Inferior parietal cortex (tissue), 1 donor: ENCODE measurements at regions not wholly inside any gene's neighbourhood (a gene's known extent, or its start where the extent isn't known, plus 50 kb on each side); places are given as distances from the start of the nearest gene placed in this dataset.

Source experiments
- DNase-seq: peaks from one replicate; pipeline ENCODE4 v3.0.0-alpha.2; 2016; ENCODE audit errors: extremely low spot score

DNA sequence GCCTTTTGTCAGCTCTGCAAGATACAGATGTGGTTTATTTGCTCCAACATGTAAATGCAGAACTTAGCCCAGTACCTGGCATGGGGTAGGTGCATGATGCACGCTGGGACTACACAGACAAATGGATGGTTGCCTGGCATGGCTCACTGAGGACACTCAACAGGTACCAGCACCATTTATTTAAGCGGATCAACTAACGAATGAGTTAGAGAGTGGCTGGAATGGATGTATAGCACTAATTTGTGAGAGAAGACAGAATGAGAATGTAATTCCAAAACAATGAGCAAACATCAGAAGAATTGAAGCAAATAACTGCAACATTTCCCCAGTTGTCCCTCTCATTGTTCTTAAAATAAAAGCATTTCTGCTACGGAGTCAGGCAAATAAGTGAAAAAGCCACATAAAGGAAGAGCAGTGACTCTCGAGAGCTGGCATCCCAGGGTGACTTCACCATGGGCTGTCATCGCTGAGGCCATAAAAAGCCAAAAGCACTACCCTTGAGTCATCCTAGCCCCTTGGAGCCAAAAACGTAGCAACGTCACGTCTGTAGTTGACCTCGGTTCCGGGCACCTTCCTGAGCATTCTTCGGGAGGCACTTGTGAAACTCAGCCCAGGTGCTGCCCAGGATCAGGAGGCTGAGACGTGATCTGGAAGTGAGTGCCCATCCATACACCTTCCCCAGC lies 290.3 kb downstream of the NSG2 start:
- DNase-seq, result no peak

DNA sequence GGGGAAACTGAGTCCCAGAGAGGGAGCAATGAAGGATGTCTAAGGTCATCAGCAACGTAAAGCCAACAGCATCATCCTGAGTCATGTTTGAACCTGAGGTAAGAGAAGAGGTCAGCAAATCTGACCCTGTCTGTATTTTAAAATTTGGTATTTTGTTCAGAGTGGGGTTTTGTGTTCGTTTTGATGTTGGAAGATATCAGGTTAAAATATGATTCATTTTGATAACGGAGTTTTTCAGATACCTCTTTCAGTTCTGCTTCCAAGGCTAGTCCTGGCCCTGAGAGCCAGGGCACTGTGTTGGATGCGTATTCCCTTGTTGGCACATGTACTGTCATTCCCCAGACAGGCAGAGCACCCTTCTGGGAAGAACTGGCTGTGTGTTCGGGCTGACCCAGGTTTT lies 291.0 kb downstream of the NSG2 start:
- no peak for DNase-seq

DNA sequence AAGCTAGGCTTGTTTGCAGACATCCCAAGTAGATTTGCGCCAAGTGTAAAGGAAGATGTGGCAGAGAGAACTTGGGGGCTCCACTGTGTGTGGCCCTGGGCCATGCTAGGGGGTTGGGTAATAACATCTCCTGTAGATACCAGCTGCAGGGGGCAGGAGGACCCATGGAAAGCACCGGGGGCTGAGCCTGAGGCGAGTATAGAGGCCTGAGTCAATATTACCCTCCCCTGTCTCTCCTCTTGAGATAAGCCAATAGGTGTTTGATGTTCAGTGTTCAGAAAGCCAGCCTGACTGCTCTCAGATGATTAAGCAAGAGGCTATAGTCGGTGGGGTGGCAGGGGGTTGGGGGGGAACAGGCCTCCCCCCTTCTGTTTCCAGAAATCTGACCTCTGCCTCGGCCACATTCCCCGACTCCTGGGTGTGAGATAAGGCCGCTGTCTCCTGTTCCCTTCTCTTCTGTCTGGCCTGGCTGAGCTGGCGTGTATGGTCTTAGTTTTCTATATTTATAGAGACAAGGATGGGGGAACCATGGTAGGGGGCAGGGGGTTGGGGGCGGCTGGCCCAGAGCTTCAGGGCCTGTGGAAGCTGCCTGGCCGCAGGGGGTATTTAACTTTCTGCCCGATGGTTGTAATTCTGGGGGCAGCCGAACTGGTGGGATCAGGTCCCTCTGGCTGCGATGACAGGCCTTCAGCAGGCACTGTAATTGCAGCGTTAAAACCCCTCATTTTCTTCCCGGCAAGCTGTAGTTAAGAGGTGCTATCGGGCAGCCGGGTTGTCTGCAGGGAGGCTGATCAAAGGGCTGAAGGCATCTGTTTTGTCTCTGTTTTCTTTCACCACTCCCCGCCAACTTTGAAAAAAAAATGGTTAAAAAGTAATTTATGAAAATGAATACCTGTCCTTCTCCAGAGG lies 292.0 kb downstream of the NSG2 start:
- DNase-seq, result no peak

DNA sequence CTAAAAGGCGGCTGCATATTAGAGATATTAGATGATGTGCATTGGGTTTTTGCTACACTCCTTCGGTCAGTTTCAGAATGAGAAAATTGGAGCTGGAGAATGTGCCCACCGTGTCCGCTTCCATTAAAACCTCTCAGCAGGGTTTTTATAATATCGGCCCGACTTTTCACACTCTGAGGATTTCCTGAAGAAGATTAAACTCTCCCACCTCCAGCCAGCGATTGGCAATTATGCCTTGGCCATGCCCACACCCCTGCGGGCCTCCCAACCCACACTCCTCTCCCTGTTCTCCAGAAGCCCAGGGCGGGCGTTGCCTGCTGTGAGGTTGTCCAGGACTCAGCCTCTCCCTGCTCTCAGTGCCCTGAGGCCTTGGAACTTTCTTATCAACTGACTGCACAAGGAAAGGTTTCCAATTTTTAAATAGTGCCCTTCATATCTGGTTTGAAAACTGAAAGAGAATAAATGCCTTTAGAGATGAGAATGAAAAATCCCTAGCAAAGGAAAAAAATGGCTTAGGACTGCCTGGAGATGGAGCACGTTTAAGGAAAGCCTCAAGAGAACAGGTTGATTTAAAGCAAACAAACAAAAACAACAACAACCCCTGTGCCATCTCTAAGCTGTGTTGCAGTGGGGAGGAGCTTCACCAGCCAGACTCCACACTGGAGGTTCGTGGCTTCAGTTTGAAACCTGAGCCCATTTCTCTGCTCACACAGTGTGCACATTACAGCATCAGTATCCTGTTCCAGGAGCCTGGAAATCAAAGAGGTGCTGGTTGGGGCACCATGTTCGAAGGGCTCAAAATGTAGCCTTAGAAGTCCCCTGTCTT lies 292.9 kb downstream of the NSG2 start:
- no peak for DNase-seq

DNA sequence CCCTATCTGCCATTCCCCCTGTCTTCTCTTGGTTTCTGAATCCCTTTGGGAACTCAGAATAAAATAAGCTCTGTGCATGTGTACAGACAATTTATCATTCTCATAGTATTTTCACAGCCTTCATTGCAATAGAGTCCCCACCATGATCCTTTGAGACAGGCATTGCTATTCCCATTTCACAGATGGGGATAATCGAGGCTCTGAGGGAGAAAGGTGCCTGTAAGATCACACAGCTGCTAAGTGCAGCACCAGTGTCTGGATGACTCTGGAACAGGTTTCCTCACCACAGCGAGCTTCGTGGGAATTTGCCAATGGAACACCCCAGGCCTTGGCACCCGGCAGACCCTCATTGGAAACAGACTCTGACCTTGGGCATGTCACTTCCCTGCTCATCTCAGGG lies 293.6 kb downstream of the NSG2 start:
- DNase-seq, result no peak

DNA sequence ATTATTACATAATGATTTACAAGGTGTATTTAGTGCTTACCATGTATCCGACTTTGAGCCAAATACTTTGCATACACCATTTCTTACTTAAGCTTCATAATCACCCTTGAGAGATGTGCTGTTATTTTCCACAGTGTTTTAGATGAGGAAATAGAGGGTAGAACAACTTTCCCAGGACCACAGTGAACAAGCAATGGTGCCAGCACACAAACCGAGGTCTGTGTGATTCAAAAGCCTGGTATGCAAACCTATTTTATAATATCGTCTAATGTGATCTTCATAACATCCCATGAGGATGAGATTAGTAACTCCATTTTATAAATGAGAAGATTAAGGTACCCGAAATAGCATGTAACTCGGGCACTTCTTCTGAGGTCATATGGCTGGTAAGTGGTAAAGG lies 294.7 kb downstream of the NSG2 start:
- DNase-seq, result no peak

DNA sequence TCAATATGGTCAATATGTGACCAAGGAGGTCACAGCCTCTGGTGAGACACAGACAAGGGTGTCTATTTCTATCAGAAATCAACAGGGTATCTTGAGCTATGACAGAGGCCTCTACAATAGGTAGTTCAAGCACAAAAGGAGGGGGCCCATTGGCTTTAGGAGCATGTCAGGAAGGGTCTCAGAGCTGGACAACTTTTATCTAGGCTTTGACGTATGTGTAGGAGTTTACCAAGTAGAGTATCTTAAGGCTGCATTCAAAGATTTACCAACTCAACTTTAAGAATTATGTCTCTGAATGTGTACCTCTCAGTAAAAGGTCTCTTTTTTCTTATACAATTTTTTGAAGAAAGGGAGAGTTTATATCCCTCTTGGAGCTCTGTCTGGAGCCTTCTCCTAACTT lies 297.2 kb downstream of the NSG2 start:
- no peak for DNase-seq

DNA sequence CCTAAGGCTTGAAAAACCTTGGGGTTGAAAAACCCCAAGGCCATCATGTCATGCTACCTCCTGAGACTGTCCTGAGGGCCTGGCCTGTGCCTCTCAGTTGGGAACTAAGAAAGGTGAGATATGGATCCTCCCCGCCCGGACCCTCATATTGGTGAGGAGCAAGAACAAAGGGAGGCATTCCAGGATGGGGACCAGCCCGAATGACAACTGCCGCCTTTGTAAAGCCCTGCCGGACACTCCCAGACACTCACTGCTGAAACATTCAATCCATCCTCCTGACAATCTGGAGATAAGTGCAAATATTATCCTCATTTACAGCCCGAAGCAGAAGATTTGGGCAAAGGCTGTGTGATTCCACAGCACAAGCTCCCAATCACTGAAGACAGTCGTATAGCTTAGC lies 298.3 kb downstream of the NSG2 start:
- DNase-seq, result no peak

DNA sequence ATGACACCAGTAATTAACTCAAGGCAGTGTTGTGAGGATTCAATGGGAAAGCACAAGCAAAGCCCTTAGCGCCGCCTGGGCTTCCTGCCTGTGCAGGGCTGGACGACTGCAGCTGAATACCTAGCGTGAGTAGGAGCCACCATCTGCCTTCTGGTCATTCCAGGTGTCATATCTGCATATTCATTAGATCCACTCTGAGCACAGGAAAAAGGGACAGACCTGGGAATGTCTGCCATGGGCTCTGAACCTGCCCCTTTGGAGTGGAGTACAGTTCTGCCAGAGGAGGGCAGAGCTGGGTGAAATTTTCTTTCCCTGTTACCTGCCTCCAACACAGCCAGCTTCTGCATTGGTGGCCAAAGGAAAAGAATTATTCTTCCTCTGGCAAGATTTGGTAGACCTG lies 298.8 kb downstream of the NSG2 start:
- DNase-seq, result no peak

DNA sequence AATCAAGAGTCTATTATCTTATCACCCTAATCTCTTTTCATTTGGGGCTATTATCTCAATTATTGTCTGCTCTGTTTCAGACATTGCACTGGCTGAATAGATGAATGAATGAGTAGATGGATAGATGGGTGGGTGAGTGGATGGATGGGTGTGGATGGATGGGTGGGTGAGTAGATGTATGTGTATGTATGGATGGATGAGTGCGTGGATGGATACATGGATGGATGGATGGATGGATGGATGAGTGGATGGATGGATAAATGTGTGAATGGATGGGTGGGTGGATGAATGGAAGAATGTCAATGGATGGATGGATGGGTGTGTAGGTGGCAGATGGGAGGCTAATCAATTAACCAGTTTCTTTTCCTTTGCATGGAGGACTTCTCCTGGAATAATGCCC lies 301.7 kb downstream of the NSG2 start:
- no peak for DNase-seq

DNA sequence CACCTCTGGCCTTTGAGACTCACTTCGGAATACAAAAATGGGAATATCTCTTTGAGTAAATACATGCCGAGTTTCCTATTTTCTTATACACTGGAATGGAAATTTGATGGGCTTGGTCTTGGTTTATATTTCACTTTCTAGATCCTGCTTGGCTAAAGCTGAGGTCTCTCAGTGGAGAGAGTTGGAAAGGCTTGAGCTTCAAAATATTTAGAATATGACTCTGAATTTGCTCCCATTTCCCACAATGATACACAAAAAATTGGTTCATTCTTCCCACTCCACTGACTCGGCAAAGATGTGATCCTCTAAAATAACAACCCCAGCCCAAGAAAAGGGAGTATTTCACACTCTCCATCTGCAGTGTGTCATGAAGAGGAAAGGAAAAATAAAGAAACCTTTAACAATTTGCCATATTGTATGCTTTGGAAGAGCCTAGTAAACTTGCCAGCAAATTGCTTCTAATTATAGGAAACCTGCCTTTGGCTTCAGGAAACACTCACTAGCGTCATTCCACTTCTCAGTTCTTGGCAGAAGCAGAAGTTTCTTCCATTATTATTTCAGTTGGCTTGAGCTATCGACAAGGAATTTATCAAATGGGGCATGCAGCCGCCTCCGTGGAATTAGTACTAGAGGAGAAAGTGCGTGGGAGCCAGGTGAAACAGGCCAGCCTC lies 302.9 kb downstream of the NSG2 start:
- peak; percentile 32 for DNase-seq

DNA sequence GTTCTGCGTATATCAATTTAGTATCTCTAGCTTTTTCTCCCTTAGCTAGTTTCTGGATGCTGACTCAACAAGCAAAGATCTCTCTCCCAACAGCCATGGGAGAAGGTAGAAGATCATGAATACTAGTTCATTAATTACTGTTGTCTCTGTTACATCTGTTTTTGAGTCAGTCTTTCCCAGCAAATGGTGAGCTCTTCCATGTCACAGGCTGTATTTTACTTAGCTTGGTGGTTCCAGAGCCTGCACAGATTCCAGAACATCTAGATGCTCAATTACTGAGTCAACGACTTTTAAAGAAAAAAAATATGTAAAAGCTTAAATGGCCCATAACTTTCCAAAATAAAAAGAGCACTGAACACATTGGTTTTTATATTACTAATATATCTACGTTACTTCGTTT lies 307.2 kb downstream of the NSG2 start:
- no peak for DNase-seq

DNA sequence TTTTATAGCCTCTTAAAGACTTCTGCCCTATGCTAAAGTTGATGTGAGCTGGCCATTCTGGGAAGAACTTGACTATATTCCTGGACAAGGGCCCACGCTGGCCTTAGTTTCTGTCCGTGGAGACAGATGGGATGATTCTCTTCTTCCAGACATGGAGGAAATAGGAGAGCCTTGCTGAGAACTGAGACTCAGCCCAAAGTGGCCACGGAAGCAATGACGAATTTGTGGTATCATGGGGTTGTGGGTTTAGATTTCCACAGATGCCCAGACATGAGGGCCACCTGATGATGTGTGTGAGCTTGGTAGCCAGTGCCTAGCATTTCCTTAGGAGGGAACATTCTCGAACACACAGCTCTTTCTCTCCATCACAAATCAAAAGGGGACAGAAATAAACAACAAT lies 309.1 kb downstream of the NSG2 start:
- DNase-seq, result no peak

DNA sequence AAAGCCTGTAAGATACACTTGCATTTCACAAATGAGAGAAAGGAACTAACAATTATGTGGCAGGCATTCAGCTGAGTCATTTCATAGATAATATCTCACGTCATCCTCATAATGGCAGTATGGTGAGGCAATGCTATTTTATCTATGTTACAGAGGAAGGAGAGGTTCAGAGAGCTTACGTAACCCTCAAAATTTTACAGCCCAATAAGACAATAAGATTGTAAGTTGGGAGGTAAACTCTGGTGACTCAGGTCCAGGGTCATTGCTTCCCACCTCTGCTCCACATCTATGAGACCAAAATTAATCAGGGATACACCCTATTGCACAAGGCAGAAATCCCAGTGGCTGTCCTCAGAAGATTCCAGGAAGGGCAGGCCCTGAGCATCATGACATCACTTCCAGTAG lies 309.7 kb downstream of the NSG2 start:
- no peak for DNase-seq

DNA sequence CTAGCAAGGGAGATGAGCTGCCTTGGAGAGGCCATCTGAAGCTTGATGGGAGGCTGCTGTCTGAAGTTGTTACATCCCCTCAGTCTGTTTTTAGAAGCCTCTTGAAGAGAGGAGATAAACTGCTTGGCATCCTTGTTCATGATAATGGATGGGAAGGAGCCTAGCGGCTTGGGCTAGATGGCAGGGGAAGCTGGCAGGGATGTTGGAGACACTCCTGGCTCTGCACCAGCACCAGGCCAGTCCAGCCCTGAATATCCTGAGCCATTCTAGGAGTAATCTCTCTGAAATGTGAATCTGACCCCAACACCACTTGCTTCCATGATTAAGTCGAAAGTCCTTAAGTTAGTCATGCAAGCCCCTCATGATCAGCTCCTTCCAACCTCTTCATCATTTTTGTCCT lies 310.5 kb downstream of the NSG2 start:
- no peak for DNase-seq

DNA sequence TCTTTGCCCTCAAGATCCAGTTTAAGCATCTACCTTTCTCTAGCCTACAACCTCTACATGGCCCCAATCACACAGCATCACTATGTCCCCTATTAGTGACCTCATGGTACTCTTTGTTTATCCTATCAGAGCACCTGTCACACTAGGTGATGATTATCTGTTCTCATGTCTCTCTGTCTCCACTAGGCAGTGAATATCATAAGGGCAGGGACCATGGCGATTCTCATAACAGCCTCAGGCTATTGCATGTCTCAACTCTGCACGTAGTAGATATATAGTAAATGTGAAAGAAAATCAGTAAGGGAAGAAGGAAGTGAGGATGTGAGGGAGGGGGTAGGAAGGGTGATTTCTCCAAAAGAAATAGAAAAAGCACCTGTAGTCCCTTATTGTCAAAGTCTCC lies 311.0 kb downstream of the NSG2 start:
- no peak for DNase-seq

DNA sequence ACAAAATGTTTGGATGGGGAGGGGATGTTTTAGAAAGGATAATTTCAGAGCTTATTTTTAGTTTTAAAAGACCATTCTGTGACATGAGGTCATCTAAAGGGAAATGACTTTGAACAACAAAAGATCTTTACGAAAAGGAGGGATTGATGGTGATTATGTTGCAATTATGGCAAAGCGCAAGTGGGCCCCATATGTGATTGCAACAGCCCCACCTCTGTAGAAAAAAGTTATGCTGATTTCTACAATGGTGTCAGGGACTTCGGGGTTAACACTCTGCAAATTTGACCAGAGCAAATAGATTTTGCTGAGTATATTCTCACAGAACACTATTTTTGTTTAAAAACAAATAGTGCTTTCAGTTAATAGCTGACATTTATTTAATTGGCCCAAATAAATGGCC lies 312.8 kb downstream of the NSG2 start:
- no peak for DNase-seq

DNA sequence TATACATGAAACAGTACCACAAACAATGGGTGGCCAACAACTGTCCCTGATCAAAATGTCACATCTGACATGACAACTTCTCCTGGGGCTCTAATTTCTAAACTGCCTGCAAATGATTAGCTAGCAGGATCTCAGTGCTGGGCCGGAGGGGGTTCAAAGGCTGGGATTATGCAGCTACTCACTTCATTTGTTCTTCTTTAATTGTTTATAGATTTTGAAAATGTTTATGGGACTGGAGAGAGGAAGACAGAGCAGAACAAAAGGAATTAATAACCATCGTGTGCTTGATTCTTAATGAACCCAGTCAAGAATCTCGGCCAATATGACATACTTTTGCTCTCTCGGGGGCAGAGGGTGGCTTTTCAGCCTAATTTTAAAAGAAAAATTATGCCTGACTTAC lies 313.6 kb downstream of the NSG2 start:
- no peak for DNase-seq

DNA sequence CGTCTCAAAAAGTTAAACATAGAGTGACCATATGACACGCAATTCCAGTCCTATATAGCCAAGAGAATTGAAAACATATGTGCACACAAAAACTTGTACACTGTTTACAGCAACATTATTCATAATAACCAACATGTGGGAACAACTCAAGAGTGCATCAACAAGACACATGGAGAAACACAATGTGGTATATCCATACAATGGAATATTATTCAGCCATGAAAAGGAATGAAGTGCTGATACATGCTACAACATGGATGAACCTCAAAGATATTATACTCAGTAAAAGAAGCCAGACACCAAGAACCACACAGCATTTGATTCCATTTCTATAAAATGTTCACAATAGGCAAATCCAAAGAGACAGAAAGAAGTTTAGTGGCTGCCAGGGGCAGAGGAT lies 317.0 kb downstream of the NSG2 start:
- no peak for DNase-seq

DNA sequence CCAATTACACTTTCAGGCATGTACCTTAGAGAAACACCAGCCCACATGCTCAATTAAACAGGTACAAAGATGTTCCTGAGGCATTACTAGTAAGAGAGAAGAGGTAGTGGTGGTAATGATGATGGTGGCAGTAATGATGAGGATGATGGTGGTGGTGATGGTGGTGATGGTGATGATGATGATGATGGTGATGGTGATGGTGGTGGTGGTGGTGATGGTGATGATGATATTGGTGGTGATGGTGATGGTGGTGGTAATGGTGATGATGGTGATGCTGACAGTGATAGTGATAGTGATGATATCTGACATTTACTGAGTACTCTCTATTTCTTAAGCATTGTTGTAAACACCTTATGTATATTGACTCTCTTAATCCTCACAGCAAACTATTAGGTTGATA lies 318.4 kb downstream of the NSG2 start:
- DNase-seq, result no peak

DNA sequence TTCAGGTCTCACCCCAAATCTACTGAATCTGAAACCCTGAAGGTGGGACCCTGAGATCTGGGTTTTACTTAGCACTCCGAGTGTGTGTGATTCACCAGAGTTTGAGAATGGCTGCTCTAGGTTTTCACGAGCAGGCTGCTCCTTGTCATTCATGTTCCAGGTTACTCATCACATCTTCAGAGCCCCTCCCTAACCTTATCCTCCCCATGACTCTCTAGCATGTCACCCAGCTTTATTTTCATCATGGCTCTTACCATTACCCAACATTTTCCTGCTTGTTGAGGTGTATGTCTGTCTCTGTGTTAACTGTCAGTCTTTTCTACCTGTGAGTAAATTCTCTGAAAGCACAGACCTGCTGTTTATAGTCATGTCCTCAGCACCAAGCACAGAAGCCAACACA lies 319.2 kb downstream of the NSG2 start:
- no peak for DNase-seq

DNA sequence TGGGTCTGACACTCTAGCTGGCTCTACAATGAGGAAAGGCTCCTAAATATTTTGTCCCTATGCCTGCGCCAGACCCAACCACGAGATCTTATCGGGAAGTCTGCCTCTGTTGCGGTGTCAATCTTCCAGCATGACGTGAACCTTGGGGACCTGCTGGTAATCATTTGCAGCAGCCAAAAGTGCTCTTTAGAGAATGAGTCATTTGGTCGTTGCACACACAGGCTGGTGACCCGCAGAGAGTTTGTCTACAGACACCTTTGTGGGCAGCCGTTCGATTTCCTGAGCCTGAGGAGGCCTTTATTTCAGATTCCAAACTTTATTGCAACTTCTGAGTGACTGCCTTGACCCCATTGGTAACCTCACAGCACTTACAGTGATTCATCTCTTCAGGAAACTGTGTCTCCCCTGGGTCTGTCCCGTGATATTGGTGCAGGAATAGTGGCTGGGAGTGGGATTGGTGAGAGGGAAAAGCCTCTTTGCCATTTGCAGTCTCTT lies 326.1 kb downstream of the NSG2 start:
- no peak for DNase-seq
